Liver (tissue), 8 donors: ENCODE measurements at regions not wholly inside any gene's neighbourhood (a gene's known extent, or its start where the extent isn't known, plus 50 kb on each side); places are given as distances from the start of the nearest gene placed in this dataset.

Source experiments
- DNase-seq: peaks from one replicate; pipeline ENCODE4 v3.0.0-alpha.2; 2017; ENCODE audit warnings: low spot score
- H3K27ac ChIP-seq, 2 donors: one replicate each; pipeline ENCODE4 v1.7.0; 2013; ENCODE audit warnings: inconsistent platforms in 2 of 2, low read length in 2 of 2, control low read depth in 1 of 2, low read depth in 1 of 2, mild to moderate bottlenecking in 1 of 2
- H3K27me3 ChIP-seq, 4 donors: one replicate each; pipeline versions ENCODE4 v1.6.1 to v1.7.0; 2013; ENCODE audit warnings: low read length in 3 of 4, inconsistent platforms in 1 of 4, mild to moderate bottlenecking in 1 of 4, moderate library complexity in 1 of 4; ENCODE audit not compliant: control insufficient read depth in 4 of 4, insufficient read depth in 4 of 4
- H3K36me3 ChIP-seq, 4 donors: one replicate each; pipeline versions ENCODE4 v1.6.1 to v1.7.0; 2013; ENCODE audit warnings: low read length in 3 of 4, mild to moderate bottlenecking in 3 of 4, low read depth in 1 of 4, moderate library complexity in 1 of 4; ENCODE audit not compliant: control insufficient read depth in 4 of 4, insufficient read depth in 3 of 4
- H3K4me1 ChIP-seq, 4 donors: one replicate each; pipeline versions ENCODE4 v1.6.1 to v1.7.0; 2013; ENCODE audit warnings: low read length in 3 of 4, mild to moderate bottlenecking in 3 of 4, moderate library complexity in 1 of 4; ENCODE audit not compliant: control insufficient read depth in 4 of 4, insufficient read depth in 4 of 4
- H3K4me3 ChIP-seq, 3 donors: one replicate each; pipeline versions ENCODE4 v1.6.1 to v1.7.0; 2013; ENCODE audit warnings: low read length in 3 of 3, control low read depth in 1 of 3, low read depth in 1 of 3, mild to moderate bottlenecking in 1 of 3
- H3K9ac ChIP-seq, 2 donors: one replicate each; pipeline ENCODE4 v1.7.0; 2013; ENCODE audit warnings: low read length in 2 of 2, mild to moderate bottlenecking in 2 of 2, moderate library complexity in 2 of 2, control low read depth in 1 of 2, low read depth in 1 of 2
- H3K9me3 ChIP-seq, 4 donors: one replicate each; pipeline versions ENCODE4 v1.6.1 to v1.7.0; 2013; ENCODE audit warnings: low read length in 3 of 4; ENCODE audit not compliant: control insufficient read depth in 4 of 4
- ATF3 ChIP-seq: IDR thresholded peaks from 2 replicates; pipeline ENCODE4 v1.6.1; 2016; ENCODE audit warnings: antibody characterized with exemption
- CTCF ChIP-seq: fragments of 150-350 bp; IDR thresholded peaks from 2 replicates; pipeline ENCODE4 v1.5.1; 2017; ENCODE audit warnings: improper control_type of control experiment, low read depth, low read length; ENCODE audit not compliant: missing input control
- EGR1 ChIP-seq, 2 donors: IDR thresholded peaks; 2 replicates each; pipeline ENCODE4 v1.6.1; 2016 to 2018; ENCODE audit warnings: antibody characterized with exemption in 2 of 2, low read depth in 2 of 2
- FOXA1 ChIP-seq: IDR thresholded peaks from 2 replicates; pipeline ENCODE4 v1.6.1; 2016; ENCODE audit warnings: antibody characterized with exemption
- FOXA2 ChIP-seq: IDR thresholded peaks from 2 replicates; pipeline ENCODE4 v1.6.1; 2016; ENCODE audit warnings: antibody characterized with exemption
- GABPA ChIP-seq, 2 donors: IDR thresholded peaks in 1 of 2; conservative IDR thresholded peaks in 1 of 2; 2 replicates each; pipeline ENCODE4 v1.6.1; 2016; ENCODE audit warnings: antibody characterized with exemption in 2 of 2, mild to moderate bottlenecking in 1 of 2, moderate library complexity in 1 of 2
- HNF4A ChIP-seq, 2 donors: conservative IDR thresholded peaks; 2 replicates each; pipeline ENCODE4 v1.6.1; 2016; ENCODE audit warnings: antibody characterized with exemption in 2 of 2, mild to moderate bottlenecking in 2 of 2
- HNF4G ChIP-seq: IDR thresholded peaks from 2 replicates; pipeline ENCODE4 v1.6.1; 2016; ENCODE audit warnings: antibody characterized with exemption
- JUND ChIP-seq, 2 donors: IDR thresholded peaks; 2 replicates each; pipeline ENCODE4 v1.6.1; 2016; ENCODE audit warnings: antibody characterized with exemption in 2 of 2
- MAX ChIP-seq: IDR thresholded peaks from 2 replicates; pipeline ENCODE4 v1.6.1; 2016; ENCODE audit warnings: antibody characterized with exemption
- NR2F2 ChIP-seq: IDR thresholded peaks from 2 replicates; pipeline ENCODE4 v1.6.1; 2016; ENCODE audit warnings: antibody characterized with exemption
- RAD21 ChIP-seq, 2 donors: IDR thresholded peaks; 2 replicates each; pipeline ENCODE4 v1.6.1; 2016; ENCODE audit warnings: antibody characterized with exemption in 2 of 2, mild to moderate bottlenecking in 2 of 2
- REST ChIP-seq: IDR thresholded peaks from 2 replicates; pipeline ENCODE4 v1.6.1; 2016; ENCODE audit warnings: antibody characterized with exemption, mild to moderate bottlenecking
- RXRA ChIP-seq, 2 donors: IDR thresholded peaks; 2 replicates each; pipeline ENCODE4 v1.6.1; 2017 to 2018; ENCODE audit warnings: antibody characterized with exemption in 2 of 2, mild to moderate bottlenecking in 1 of 2
- SP1 ChIP-seq: IDR thresholded peaks from 2 replicates; pipeline ENCODE4 v1.6.1; 2018; ENCODE audit warnings: antibody characterized with exemption, mild to moderate bottlenecking
- TAF1 ChIP-seq: conservative IDR thresholded peaks from 2 replicates; pipeline ENCODE4 v1.6.1; 2016; ENCODE audit warnings: antibody characterized with exemption, mild to moderate bottlenecking
- YY1 ChIP-seq: IDR thresholded peaks from 2 replicates; pipeline ENCODE4 v1.6.1; 2016; ENCODE audit warnings: antibody characterized with exemption, mild to moderate bottlenecking
- WGBS: extraction: QIAGEN DNeasy Blood & Tissue Kit; methylation state at CpG from one replicate; pipeline ENCODE4 v1.1.7; 2013; 5-methylcytosine and 5-hydroxymethylcytosine counted together
- TF ChIP-seq, protein P1 (sequence below): IDR thresholded peaks from 2 replicates; pipeline ENCODE4 v1.6.1; 2016; ENCODE audit warnings: antibody characterized with exemption
- donor health status: healthy.
- donor health status: healthy.
- donor health status: healthy.
- donor health status: healthy.
- donor health status: healthy.

DNA sequence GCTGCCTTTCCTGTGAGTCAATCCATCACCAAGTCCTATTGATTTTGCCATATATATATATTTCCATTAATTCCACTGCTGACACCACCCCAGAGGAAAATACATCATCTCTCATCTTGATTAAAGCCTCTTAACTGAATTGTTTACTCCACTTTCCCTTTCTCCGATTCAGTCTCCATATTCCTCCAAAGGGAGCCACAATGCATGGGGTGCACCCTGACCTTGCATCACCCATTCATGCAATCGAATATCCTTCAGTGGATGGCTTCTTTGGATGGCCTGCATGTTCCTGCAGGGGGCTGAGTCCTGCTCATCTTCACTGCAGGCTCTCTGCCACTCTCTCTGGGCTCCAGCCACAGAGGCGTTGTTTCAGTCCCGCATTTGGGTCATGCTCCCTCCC, 231.0 kb downstream of the SNX18 start:
- WGBS: 92% methylated on average over 4 of the region's 4 CpGs
- no peak overlapping the region for H3K4me3 ChIP-seq
- H3K27ac ChIP-seq: no peak overlapping the region
- no peak overlapping the region for H3K9ac ChIP-seq
- H3K9me3 ChIP-seq: peaks cover 0 to 3% (median 0%) of the 10 kb centered on the region in 4 donors
- H3K27me3 ChIP-seq: no peaks in the 10 kb centered on the region
- DNase-seq: no peak
- no peaks in the 10 kb centered on the region for H3K36me3 ChIP-seq
- peaks cover 0 to 3% (median 0%) of the 10 kb centered on the region in 4 donors for H3K4me1 ChIP-seq
- TF ChIP-seq NR2F2: no peak
- no peak for TF ChIP-seq EGR1 (IDR thresholded peaks at IDR 0.05; ENCODE audit: low read depth in 2 of 2)
- TF ChIP-seq HNF4G: no peak
- TF ChIP-seq, protein P1, sequence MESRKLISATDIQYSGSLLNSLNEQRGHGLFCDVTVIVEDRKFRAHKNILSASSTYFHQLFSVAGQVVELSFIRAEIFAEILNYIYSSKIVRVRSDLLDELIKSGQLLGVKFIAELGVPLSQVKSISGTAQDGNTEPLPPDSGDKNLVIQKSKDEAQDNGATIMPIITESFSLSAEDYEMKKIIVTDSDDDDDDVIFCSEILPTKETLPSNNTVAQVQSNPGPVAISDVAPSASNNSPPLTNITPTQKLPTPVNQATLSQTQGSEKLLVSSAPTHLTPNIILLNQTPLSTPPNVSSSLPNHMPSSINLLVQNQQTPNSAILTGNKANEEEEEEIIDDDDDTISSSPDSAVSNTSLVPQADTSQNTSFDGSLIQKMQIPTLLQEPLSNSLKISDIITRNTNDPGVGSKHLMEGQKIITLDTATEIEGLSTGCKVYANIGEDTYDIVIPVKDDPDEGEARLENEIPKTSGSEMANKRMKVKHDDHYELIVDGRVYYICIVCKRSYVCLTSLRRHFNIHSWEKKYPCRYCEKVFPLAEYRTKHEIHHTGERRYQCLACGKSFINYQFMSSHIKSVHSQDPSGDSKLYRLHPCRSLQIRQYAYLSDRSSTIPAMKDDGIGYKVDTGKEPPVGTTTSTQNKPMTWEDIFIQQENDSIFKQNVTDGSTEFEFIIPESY: no peak
- TF ChIP-seq FOXA1: no peak
- TF ChIP-seq HNF4A (conservative IDR thresholded peaks at IDR 0.05): no peak
- TF ChIP-seq FOXA2: no peak
- no peak for TF ChIP-seq JUND (IDR thresholded peaks at IDR 0.05)
- TF ChIP-seq ATF3: no peak
- TF ChIP-seq YY1: no peak
- TF ChIP-seq MAX: no peak
- no peak for TF ChIP-seq GABPA (IDR thresholded peaks at IDR 0.05 in 1 of 2, conservative IDR thresholded peaks at IDR 0.05 in 1 of 2)
- TF ChIP-seq CTCF: no peak
- no peak for TF ChIP-seq TAF1
- TF ChIP-seq RAD21 (IDR thresholded peaks at IDR 0.05): no peak
- TF ChIP-seq REST: no peak
- no peak for TF ChIP-seq SP1
- no peak for TF ChIP-seq RXRA (IDR thresholded peaks at IDR 0.05)
